ENCODE measurements at regions not wholly inside any gene's neighbourhood (a gene's known extent, or its start where the extent isn't known, plus 50 kb on each side); places are given as distances from the start of the nearest gene placed in this dataset.
"Not testable (repeated sequence)": the region's sequence is repeated elsewhere in the genome, so short reads cannot be mapped to it uniquely, and the experiment has no call there.

- WGBS (ENCODE audit: insufficient coverage, low coverage, missing lambda C conversion rate) = 13% methylated on average over 2 of the region's 2 CpGs
- POLR2A ChIA-PET; FAIRE-seq; H3K79me2 ChIP-seq (ENCODE audit: control insufficient read depth, insufficient read depth, low read length); ATAC-seq; H3K27me3 ChIP-seq (ENCODE audit: control insufficient read depth in 2 of 2, insufficient read depth in 2 of 2, low read length in 2 of 2); H3K9me1 ChIP-seq (ENCODE audit: control insufficient read depth, insufficient read depth, low read length); H2AFZ ChIP-seq (ENCODE audit: low read depth, low read length); in situ Hi-C loops (cut with MboI); H3K9ac ChIP-seq (ENCODE audit: insufficient read depth in 1 of 2, low read depth in 2 of 2, low read length in 2 of 2); H3K9me3 ChIP-seq (replicated peaks; ENCODE audit: control insufficient read depth, insufficient read depth, low read depth, low read length); H3K36me3 ChIP-seq (ENCODE audit: control insufficient read depth, insufficient read depth, low read length); H3K27ac ChIP-seq (ENCODE audit: extremely low read depth, low read depth, low read length); DNase-seq (ENCODE audit: extremely low read depth in 1 of 4, low spot score in 3 of 4); H3K4me2 ChIP-seq (ENCODE audit: insufficient read depth, low read length); H3K4me3 ChIP-seq; H3K4me1 ChIP-seq (replicated peaks in 1 of 2; ENCODE audit: control insufficient read depth in 2 of 2, insufficient read depth in 2 of 2, low read length in 2 of 2); CTCF ChIA-PET (ENCODE audit: low intra/inter-chr PET ratio); H4K20me1 ChIP-seq (replicated peaks; ENCODE audit: control insufficient read depth, insufficient read depth, low read length); BruUV-seq (replicated peaks): not testable (repeated sequence)
- TF ChIP-seq RBM25 (IDR thresholded peaks at IDR 0.05; ENCODE audit: low read depth, low read length, severe bottlenecking) = peak; percentile 13
- intact Hi-C loops (cut with micrococcal nuclease) = loop anchor here (10.0 kb wide), 1 partner anchor 75 kb away; the partner anchor contains the start of gene FAM204A
These were observed 77.9 kb upstream of the FAM204A start for GRCh38 chr10:118420049-118420448.

- Histone ChIP-seq H3K36me3 (ENCODE audit: control insufficient read depth, insufficient read depth, low read length) (no peaks in the 10 kb centered on the region), H3K27ac (ENCODE audit: extremely low read depth, low read depth, low read length) (no peak overlapping the region), H3K9me3 (replicated peaks; ENCODE audit: control insufficient read depth, insufficient read depth, low read depth, low read length) (no peaks in the 10 kb centered on the region), H3K4me2 (ENCODE audit: insufficient read depth, low read length) (no peak overlapping the region), H4K20me1 (replicated peaks; ENCODE audit: control insufficient read depth, insufficient read depth, low read length) (no peaks in the 10 kb centered on the region), H3K27me3 (ENCODE audit: control insufficient read depth in 2 of 2, insufficient read depth in 2 of 2, low read length in 2 of 2) (peaks cover 3 to 11% of the 10 kb centered on the region in 2 experiments; a peak in 3 of 5 replicates), H3K4me1 (replicated peaks in 1 of 2; ENCODE audit: control insufficient read depth in 2 of 2, insufficient read depth in 2 of 2, low read length in 2 of 2) (no peaks in the 10 kb centered on the region), H3K4me3 (no peak overlapping the region), H3K9ac (ENCODE audit: insufficient read depth in 1 of 2, low read depth in 2 of 2, low read length in 2 of 2) (no peak overlapping the region), H2AFZ (ENCODE audit: low read depth, low read length) (no peak overlapping the region), H3K79me2 (ENCODE audit: control insufficient read depth, insufficient read depth, low read length) (no peaks in the 10 kb centered on the region), H3K9me1 (ENCODE audit: control insufficient read depth, insufficient read depth, low read length) (no peaks in the 10 kb centered on the region)
- FAIRE-seq = no peak
- POLR2A ChIA-PET = no interaction called here
- CTCF ChIA-PET (ENCODE audit: low intra/inter-chr PET ratio) = no interaction called here
- BruUV-seq (replicated peaks) = no TSS peak
- no peak for ATAC-seq
- TF ChIP-seq GATAD2A (IDR thresholded peaks at IDR 0.05) (no peak), SMARCB1 (IDR thresholded peaks at IDR 0.05; ENCODE audit: insufficient read length, low read depth) (no peak), FOXA1 (IDR thresholded peaks at IDR 0.05; ENCODE audit: borderline replicate concordance) (no peak), SREBF2 (CRISPR knock-in tag; IDR thresholded peaks at IDR 0.05) (no peak), ZNF277 (CRISPR knock-in tag; IDR thresholded peaks at IDR 0.05; ENCODE audit: borderline replicate concordance) (no peak)
- 3% methylated on average over 7 of the region's 8 CpGs for WGBS (ENCODE audit: insufficient coverage, low coverage, missing lambda C conversion rate)
- intact Hi-C loops (cut with micrococcal nuclease) (loop anchor here (10.0 kb wide), 1 partner anchor 148 kb away; no protein-coding TSS in a partner anchor), in situ Hi-C loops (cut with MboI) (no loop called here)
- no peak for DNase-seq (ENCODE audit: extremely low read depth in 1 of 4, low spot score in 3 of 4)
These were observed 70.8 kb upstream of the FAM204A start for GRCh38 chr10:118412932-118413331.

Data from K562 (cell line).